Neural progenitor cell (in vitro differentiated cells): ENCODE measurements at regions not wholly inside any gene's neighbourhood (a gene's known extent, or its start where the extent isn't known, plus 50 kb on each side); places are given as distances from the start of the nearest gene placed in this dataset.

ENCODE experiments used
- DNase-seq: peaks from one replicate; pipeline ENCODE4 v3.0.0-alpha.2; 2016; ENCODE audit warnings: low spot score
- H2AFZ ChIP-seq: fragments of 200-600 bp; sonication (generic); replicated peaks from 2 replicates; pipeline ENCODE4 v1.6.1; 2016; ENCODE audit warnings: antibody characterized with exemption
- H3F3A ChIP-seq: fragments of 200-600 bp; sonication (generic); 2 replicates; pipeline ENCODE4 v1.6.1; 2016; ENCODE audit warnings: antibody characterized with exemption, low read depth
- H3K27ac ChIP-seq: fragments of 200-600 bp; sonication (generic); 2 replicates; pipeline ENCODE4 v1.5.1; 2016; ENCODE audit warnings: mild to moderate bottlenecking
- H3K27me3 ChIP-seq: fragments of 200-600 bp; sonication (generic); 2 replicates; pipeline ENCODE4 v1.6.1; 2016; ENCODE audit warnings: mild to moderate bottlenecking, moderate library complexity
- H3K36me3 ChIP-seq: fragments of 200-600 bp; sonication (generic); 2 replicates; pipeline ENCODE4 v1.5.1; 2016
- H3K4me1 ChIP-seq: fragments of 200-600 bp; sonication (generic); 2 replicates; pipeline ENCODE4 v1.6.1; 2016; ENCODE audit warnings: mixed run types
- H3K4me2 ChIP-seq: fragments of 200-600 bp; sonication (generic); 2 replicates; pipeline ENCODE4 v1.6.1; 2016
- H3K4me3 ChIP-seq: fragments of 200-600 bp; sonication (generic); 2 replicates; pipeline ENCODE4 v1.5.1; 2016
- H3K79me2 ChIP-seq: fragments of 200-600 bp; sonication (generic); 2 replicates; pipeline ENCODE4 v1.6.1; 2016; ENCODE audit warnings: low read depth
- H3K9ac ChIP-seq: fragments of 200-600 bp; sonication (generic); 2 replicates; pipeline ENCODE4 v1.6.1; 2016
- H3K9me3 ChIP-seq: fragments of 200-600 bp; sonication (generic); 2 replicates; pipeline ENCODE4 v1.5.1; 2016; ENCODE audit warnings: low read depth
- H4K20me1 ChIP-seq: fragments of 200-600 bp; sonication (generic); 2 replicates; pipeline ENCODE4 v1.6.1; 2016; ENCODE audit warnings: low read depth
- H3K27ac Mint-ChIP-seq: 3 replicates; pipeline ENCODE4 v1.8.0; 2021; ENCODE audit warnings: mixed read lengths
- H3K27me3 Mint-ChIP-seq: 2 replicates; pipeline ENCODE4 v1.8.0; 2022; ENCODE audit warnings: low read depth, mild to moderate bottlenecking, inconsistent platforms, moderate library complexity, mixed read lengths; ENCODE audit not compliant: insufficient read depth
- H3K36me3 Mint-ChIP-seq: 3 replicates; pipeline ENCODE4 v1.8.0; 2021; ENCODE audit warnings: mixed read lengths
- H3K4me1 Mint-ChIP-seq: 3 replicates; pipeline ENCODE4 v1.8.0; 2021; ENCODE audit warnings: mixed read lengths
- H3K4me3 Mint-ChIP-seq: 3 replicates; pipeline ENCODE4 v1.8.0; 2021; ENCODE audit warnings: mild to moderate bottlenecking, moderate library complexity, mixed read lengths
- H3K9me3 Mint-ChIP-seq: 3 replicates; pipeline ENCODE4 v1.8.0; 2020; ENCODE audit warnings: mixed read lengths
- EZH2 ChIP-seq: fragments of 200-600 bp; sonication (generic); IDR thresholded peaks from 2 replicates; pipeline ENCODE4 v1.6.1; 2017; ENCODE audit warnings: antibody characterized with exemption, mild to moderate bottlenecking, moderate library complexity
- EZH2phosphoT487 ChIP-seq: fragments of 200-600 bp; sonication (generic); IDR thresholded peaks from 2 replicates; pipeline ENCODE4 v1.6.1; 2017; ENCODE audit warnings: antibody characterized with exemption
- TF ChIP-seq, protein P1 (sequence below): fragments of 200-600 bp; sonication (generic); IDR thresholded peaks from 2 replicates; pipeline ENCODE4 v1.5.1; 2017; ENCODE audit warnings: antibody characterized with exemption, mild to moderate bottlenecking

DNA sequence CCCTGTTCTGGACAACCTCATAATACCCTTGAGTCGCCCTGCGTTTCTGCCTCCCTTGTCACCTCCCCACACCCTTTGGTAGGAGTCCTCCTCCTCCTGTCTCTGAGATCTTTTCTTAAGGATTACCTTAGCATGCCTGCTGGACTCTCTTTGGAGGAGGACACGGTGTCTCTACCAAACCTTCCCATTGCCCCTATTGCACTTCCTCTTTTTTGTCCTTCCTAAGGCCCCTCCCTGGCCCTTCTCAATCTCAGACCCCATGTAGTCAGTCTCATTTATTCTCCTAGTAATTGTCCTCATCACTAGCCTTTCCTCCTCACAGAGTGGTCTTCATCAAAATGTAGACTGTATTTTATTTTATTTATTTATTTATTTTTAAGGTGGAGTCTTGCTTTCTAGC is 335.0 kb upstream of the SFRP2 start:
- Histone ChIP-seq H2AFZ (no peak overlapping the region), H3F3A (no peaks in the 10 kb centered on the region), H3K27ac (no peak overlapping the region), H3K9me3 (no peaks in the 10 kb centered on the region), H3K9ac (no peak overlapping the region), H3K36me3 (no peaks in the 10 kb centered on the region), H3K4me2 (no peak overlapping the region), H3K4me3 (no peak overlapping the region), H3K79me2 (no peaks in the 10 kb centered on the region), H3K27me3 (no peaks in the 10 kb centered on the region), H3K4me1 (no peaks in the 10 kb centered on the region), H4K20me1 (no peaks in the 10 kb centered on the region)
- DNase-seq = no peak
- peaks cover 9% of the 10 kb centered on the region for H3K27me3 Mint-ChIP-seq
- peaks cover 17% of the 10 kb centered on the region for H3K36me3 Mint-ChIP-seq
- TF ChIP-seq EZH2phosphoT487 = no peak
- TF ChIP-seq, protein P1, sequence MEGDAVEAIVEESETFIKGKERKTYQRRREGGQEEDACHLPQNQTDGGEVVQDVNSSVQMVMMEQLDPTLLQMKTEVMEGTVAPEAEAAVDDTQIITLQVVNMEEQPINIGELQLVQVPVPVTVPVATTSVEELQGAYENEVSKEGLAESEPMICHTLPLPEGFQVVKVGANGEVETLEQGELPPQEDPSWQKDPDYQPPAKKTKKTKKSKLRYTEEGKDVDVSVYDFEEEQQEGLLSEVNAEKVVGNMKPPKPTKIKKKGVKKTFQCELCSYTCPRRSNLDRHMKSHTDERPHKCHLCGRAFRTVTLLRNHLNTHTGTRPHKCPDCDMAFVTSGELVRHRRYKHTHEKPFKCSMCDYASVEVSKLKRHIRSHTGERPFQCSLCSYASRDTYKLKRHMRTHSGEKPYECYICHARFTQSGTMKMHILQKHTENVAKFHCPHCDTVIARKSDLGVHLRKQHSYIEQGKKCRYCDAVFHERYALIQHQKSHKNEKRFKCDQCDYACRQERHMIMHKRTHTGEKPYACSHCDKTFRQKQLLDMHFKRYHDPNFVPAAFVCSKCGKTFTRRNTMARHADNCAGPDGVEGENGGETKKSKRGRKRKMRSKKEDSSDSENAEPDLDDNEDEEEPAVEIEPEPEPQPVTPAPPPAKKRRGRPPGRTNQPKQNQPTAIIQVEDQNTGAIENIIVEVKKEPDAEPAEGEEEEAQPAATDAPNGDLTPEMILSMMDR = no peak
- no peak for TF ChIP-seq EZH2
- no peak overlapping the region for H3K4me3 Mint-ChIP-seq
- H3K9me3 Mint-ChIP-seq = peaks cover 19% of the 10 kb centered on the region
- no peak overlapping the region for H3K27ac Mint-ChIP-seq
- H3K4me1 Mint-ChIP-seq = peaks cover 9% of the 10 kb centered on the region

DNA sequence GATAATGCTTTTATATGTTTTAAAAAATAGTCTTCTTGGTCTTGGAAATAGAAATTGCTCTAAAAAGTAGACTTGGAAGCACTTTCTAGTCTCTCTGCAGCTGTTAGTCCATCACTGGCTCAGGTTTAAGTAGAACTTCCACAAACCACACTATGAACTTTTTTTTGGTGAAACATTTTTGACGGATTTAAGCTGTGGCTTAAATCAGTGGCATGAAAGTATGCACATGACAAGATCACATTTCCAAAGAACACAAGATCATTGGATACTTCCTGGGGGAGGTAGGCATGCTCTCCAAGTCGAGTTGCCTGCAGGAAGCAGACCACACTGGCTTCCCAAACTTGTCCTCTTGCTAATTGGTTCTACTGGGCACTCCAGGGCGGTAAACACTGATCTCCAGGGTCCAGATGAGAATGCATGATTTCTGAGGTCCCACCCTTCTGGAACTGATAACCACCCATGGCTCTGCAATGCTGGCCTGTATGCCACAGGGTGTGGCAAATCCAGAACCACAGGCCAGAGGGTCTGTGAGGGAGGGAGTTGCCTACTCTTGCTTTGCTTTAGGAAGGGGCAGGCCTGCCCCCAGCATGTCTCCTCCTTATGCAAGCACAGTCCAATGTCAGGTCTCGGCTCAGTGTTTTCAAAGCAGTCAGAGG is 331.9 kb upstream of the SFRP2 start:
- no peak for DNase-seq
- no peak overlapping the region for H3K4me3 ChIP-seq
- Mint-ChIP-seq H3K27me3 (peaks cover 5% of the 10 kb centered on the region), H3K27ac (no peak overlapping the region), H3K4me1 (peaks cover 9% of the 10 kb centered on the region), H3K4me3 (no peak overlapping the region), H3K36me3 (peaks cover 1% of the 10 kb centered on the region), H3K9me3 (peaks cover 5% of the 10 kb centered on the region)
- H3K9ac ChIP-seq = no peak overlapping the region
- no peaks in the 10 kb centered on the region for H3K9me3 ChIP-seq
- H3K27ac ChIP-seq = no peak overlapping the region
- H3K36me3 ChIP-seq = no peaks in the 10 kb centered on the region
- no peaks in the 10 kb centered on the region for H3K27me3 ChIP-seq
- H3K4me1 ChIP-seq = no peaks in the 10 kb centered on the region
- TF ChIP-seq, protein P1 = no peak
- TF ChIP-seq EZH2phosphoT487 = no peak
- TF ChIP-seq EZH2 = no peak
- no peak overlapping the region for H3K4me2 ChIP-seq
- no peak overlapping the region for H2AFZ ChIP-seq
- no peaks in the 10 kb centered on the region for H3F3A ChIP-seq
- no peaks in the 10 kb centered on the region for H3K79me2 ChIP-seq
- no peaks in the 10 kb centered on the region for H4K20me1 ChIP-seq

- H2AFZ ChIP-seq = no peak overlapping the region
- Mint-ChIP-seq H3K27ac (no peak overlapping the region), H3K4me3 (no peak overlapping the region), H3K4me1 (peaks cover 5% of the 10 kb centered on the region), H3K36me3 (no peaks in the 10 kb centered on the region), H3K27me3 (peaks cover 1% of the 10 kb centered on the region), H3K9me3 (peaks cover 1% of the 10 kb centered on the region)
- H3K9ac ChIP-seq = no peak overlapping the region
- H3K9me3 ChIP-seq = no peaks in the 10 kb centered on the region
- no peak overlapping the region for H3K4me2 ChIP-seq
- no peaks in the 10 kb centered on the region for H3K79me2 ChIP-seq
- DNase-seq = no peak
- H3K27me3 ChIP-seq = no peaks in the 10 kb centered on the region
- TF ChIP-seq EZH2phosphoT487 (no peak), EZH2 (no peak)
- TF ChIP-seq, protein P1 = no peak
- no peaks in the 10 kb centered on the region for H3K36me3 ChIP-seq
- no peak overlapping the region for H3K4me3 ChIP-seq
- no peaks in the 10 kb centered on the region for H3K4me1 ChIP-seq
- H3F3A ChIP-seq = no peaks in the 10 kb centered on the region
- H4K20me1 ChIP-seq = no peaks in the 10 kb centered on the region
- H3K27ac ChIP-seq = no peak overlapping the region
Measured at GRCh38 chr4:154120006-154120676, 331.3 kb upstream of the SFRP2 start.
